Activated naive CD4-positive, alpha-beta T cell treated with Interleukin-2 at 50 U/mL for 16 hours (primary cell): ENCODE measurements at regions not wholly inside any gene's neighbourhood (a gene's known extent, or its start where the extent isn't known, plus 50 kb on each side); places are given as distances from the start of the nearest gene placed in this dataset.

Source experiments
- DNase-seq: peaks from one replicate; pipeline ENCODE4 v3.0.0-alpha.2; 2020

GRCh38 chr6:170053966-170054661, 236.8 kb downstream of the DLL1 start:
- no peak for DNase-seq

DNA sequence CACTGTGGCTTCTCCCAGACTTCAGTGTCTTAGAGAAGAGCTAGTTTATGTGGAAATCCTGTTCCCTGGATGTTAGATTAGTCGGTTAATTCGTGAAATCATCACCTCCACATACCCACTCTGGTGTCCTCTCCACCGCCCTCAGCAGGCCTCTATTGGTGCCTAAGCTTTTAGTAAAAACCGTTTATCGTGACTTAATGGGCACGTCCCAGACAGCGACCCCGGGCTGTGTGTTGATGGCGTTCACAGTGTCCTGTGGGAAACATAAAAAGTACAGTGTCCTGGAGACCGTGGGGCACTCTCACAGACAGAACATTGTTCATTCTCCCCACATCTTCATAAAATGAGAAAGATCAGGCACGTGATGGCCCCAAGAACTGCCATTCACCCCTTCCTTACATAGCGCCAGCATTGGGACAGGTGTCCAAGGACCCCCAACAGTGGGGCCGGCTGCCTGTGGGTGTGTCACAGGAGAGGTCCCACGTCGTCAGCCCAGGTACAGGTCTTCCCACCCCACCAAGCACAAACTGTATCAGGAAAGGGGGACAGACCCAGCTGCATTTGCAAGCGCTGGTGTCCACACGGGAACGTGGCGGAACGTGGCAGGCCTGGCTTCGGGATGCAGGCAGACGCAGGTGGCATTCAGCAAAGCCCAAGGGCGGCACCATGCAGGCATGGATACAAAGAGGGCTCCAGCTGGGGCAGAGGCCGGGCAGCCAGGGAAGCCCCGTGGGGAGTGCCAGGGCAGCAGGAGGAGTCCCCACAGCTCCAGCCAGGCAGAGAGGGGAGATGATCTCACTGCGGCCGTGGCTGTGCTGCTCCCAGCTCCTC, 237.7 kb downstream of the DLL1 start:
- no peak for DNase-seq

DNA sequence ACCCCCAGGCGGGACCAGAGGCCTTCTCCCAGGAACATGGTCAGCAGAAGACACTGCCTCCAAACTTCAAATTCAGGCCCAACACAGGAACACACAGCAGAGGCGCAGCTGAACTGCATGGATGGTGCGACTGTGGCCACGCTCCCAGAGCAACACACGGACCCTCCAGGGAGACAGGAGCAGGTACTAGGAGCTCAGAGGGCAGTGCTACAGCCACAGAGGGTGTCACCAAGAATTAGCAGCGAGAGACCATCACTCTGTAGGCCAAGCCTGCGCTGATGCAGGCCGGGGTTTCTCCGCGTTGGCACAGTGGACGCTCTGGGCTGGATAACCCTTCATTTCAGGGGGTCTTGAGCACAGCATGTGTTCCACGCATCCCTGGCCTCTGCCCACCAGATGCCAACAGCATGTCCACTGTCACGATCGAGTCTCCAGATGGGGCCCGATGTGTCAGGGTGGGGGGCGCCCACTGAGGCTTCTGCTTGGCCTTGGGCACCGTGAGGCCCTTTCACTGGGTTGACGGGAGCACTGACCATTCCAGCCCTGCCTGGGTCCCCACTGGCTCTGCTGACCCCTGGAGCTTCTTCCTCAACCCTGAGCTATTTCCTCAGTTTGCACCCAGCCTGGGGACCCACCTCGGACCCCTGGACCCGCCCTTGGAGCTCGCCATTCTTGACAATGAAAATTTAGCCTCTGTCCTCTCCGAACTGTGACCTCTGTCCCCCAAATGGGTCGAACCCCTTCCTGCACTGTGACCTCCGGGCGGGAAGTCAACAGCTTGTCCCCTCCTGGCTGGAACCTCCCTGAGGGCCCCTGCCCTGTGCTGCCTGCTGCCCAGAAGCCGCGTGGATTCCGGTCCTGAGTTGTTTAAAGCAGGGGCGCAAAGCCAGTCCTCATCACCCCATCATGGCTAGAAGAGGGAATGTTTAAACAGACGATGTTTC, 239.4 kb downstream of the DLL1 start:
- DNase-seq, result no peak

DNA sequence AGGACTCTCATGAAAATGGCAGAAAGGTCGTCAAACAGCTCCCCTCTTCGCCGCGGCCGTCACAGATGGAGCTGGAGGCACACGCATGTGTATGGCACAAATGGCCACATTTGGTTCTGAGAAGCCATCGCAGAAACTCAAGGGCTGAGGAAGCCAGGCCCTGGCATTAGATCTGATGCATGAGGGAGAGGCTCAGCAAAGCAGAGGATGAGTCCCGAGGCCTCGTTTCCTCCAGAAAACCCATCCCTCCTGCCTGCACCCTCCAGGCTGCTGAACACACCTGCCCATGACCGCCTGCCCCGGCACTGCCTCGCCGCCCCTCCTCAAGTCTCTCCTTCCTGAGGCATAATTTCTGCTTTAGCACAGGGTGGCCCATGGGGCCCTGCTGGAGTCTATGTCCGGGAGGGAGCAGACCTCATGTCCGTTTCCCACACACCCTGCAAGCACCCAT, 240.3 kb downstream of the DLL1 start:
- DNase-seq, result no peak

GRCh38 chr6:170049641-170050561, 241.0 kb downstream of the DLL1 start:
- DNase-seq, result no peak

DNA sequence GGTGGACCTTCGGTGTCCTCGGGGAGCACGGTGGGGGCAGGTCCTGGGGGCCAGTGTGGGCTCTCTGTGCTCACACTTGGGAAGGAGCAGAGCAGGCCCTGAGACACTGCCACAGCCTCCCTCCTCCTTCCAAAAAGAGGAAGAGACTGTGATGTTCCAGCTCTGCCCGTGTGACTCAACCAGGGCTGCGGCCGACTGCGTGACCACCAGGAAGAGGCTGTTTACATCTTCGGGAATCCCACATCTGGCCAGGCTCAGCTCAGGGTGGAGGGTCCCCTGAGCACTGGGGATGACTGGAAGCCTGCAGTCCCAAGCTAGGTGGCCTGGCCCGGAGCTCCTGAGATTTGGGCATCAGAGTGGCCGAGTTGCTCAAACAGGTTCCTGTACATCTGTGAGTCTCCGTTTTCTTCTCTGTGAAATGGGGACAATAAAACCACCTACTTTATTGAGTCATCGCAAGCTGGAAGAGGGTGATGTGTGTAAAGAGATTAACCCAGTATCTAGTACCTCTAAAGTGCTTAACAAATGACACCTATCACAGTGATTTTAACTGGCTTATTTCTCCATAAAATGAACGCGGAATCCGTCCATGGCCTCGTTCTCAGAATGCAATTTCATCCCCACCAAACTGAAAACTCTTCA, 242.1 kb downstream of the DLL1 start:
- no peak for DNase-seq

GRCh38 chr6:170047823-170048222, 243.1 kb downstream of the DLL1 start:
- DNase-seq, result no peak

DNA sequence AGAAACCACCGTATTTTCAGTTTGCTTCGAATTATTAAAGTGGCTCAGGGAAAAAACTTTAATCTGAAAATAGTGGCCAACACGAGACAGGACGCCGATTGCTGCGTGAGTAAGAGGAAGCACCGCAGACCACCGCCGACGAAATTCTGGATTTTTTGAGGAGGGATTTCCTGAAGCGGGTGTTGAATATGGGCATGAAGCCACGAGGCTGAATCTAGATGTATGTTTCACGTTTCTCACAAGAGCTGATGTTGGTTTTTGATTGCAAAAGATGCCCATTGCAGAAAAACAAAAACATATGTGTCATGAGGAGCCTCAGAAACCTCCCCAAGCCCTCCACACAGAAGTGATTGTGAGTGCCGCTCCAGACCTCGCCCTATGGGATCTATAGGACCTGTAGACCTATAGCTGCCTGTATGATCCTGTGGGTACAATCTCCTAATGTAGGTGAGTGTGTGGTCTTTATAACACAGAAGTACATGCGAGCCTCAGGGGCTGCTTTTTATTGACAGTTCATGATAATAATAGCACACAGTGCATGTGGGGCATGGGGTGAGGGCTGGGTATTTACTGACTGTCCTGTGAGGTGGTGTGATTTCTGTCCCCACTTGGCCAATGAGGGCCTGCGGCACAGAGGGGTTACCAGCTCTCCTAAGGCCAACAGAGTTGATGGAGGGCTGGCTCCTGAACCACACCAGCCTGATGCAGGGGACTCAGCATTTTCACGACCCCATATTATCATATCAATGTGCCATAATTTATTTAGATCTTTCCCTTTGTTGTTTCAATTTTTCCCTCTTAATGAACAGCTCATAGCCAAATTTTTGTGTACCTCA, 243.9 kb downstream of the DLL1 start:
- DNase-seq, result no peak

- DNase-seq, result no peak
Observed at GRCh38 chr6:170045981-170046667, 244.8 kb downstream of the DLL1 start.

DNA sequence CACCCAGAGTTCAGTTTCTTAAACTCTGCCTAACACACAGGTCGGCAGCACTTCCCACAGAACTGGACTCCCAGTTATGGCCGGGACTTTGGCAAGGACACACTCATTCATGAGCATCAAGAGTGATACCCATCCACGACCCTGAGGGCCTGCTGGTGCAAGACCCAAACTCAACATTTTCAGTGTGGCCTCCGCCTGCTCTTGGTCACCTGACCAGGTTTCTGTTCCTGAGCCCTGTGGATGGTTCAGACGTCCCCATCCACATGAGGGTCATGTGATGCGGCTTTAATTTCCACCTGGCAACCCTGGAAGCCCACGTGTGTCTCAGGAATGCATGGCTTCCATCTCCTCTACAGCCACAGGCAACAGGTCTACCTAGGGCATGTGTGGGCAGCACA, 245.3 kb downstream of the DLL1 start:
- DNase-seq, result no peak

- DNase-seq, result no peak
Observed at GRCh38 chr6:170044836-170045562, 245.9 kb downstream of the DLL1 start.

- no peak for DNase-seq
Observed at GRCh38 chr6:170043881-170044790, 246.7 kb downstream of the DLL1 start.

DNA sequence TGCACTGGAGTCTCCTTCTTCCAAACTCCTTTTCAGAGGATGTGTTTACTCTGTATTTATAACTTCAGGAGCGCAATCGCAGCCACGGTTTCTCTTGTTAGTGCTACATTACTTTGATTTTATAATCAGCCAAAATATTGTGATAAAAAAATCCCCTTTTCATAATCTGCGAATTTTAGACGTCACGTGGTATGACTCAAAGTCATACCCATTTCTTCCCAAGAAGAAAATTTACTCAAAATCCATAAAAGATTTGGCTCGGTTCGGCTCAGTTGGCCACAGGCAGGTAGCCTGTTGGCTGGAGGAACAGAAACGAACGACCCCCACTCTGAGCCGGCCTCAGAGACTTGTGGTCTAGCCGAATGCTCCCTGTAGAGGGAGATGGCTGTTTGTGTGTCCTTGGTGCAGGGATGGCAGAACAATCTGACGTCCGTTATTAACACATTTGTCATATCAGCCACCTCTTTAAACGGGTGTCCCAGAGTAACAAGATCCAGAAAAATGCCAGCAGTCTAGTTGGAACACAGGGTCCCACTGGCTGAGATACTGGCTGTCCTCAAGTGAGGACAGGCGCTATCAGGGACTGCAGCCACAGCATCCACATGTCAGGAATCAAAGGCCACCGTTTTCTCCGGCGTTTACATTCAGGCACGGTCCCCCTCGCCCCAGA, 247.6 kb downstream of the DLL1 start:
- no peak for DNase-seq

DNA sequence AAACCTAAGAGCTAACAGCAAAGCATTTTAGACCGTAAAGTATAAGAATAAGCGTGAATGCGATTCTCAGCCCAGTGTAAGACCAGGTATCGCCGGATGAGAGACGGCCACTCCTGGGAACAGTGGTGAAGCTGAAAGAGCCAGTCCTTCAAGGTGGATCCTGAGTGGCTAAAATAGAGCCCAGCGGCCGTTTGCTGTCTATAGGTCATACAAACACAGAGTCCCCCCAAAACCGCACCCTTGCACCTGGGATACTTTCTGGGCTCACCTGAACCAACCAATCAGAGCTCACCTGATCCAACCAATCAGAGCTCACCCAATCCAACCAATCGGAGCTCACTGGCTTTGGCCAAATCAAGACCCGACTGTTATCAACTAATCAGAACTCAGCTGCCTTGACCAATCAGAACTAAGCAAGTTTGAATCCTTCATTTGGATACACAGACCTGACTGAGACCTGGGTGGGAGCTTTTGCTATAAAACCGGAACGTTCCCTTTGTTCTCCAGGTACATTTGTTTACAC, 248.2 kb downstream of the DLL1 start:
- DNase-seq, result no peak

- DNase-seq, result no peak
Observed at GRCh38 chr6:170042123-170042522, 248.8 kb downstream of the DLL1 start.

- no peak for DNase-seq
Observed at GRCh38 chr6:170041526-170041925, 249.4 kb downstream of the DLL1 start.

GRCh38 chr6:170040906-170041305, 250.0 kb downstream of the DLL1 start:
- DNase-seq, result no peak
